GM23338 (cell line): ENCODE measurements at regions not wholly inside any gene's neighbourhood (a gene's known extent, or its start where the extent isn't known, plus 50 kb on each side); places are given as distances from the start of the nearest gene placed in this dataset.

ENCODE experiments used
- ATAC-seq: fragments of 200-7000 bp; cut with Tn5 transposase; 3 replicates; pipeline ENCODE4 v1.9.1; 2020
- DNase-seq: peaks from one replicate; pipeline ENCODE4 v3.0.0-alpha.2; 2015; ENCODE audit warnings: low spot score
- H2AFZ ChIP-seq: fragments of 200-600 bp; sonication (generic); 2 replicates; pipeline ENCODE4 v1.8.0; 2016; ENCODE audit warnings: antibody characterized with exemption, mild to moderate bottlenecking, moderate library complexity
- H3F3A ChIP-seq: fragments of 200-600 bp; sonication (generic); replicated peaks from 2 replicates; pipeline ENCODE4 v1.8.0; 2017; ENCODE audit warnings: antibody characterized with exemption, mixed run types, low read depth
- H3K27ac ChIP-seq: fragments of 200-600 bp; sonication (generic); 2 replicates; pipeline ENCODE4 v1.6.1; 2016; ENCODE audit warnings: low read depth
- H3K27me3 ChIP-seq: fragments of 200-600 bp; sonication (generic); 2 replicates; pipeline ENCODE4 v1.8.0; 2016; ENCODE audit warnings: mild to moderate bottlenecking, mixed run types, moderate library complexity; ENCODE audit not compliant: insufficient read depth
- H3K36me3 ChIP-seq: fragments of 200-600 bp; sonication (generic); 2 replicates; pipeline ENCODE4 v1.8.0; 2016; ENCODE audit warnings: mild to moderate bottlenecking; ENCODE audit not compliant: insufficient read depth
- H3K4me1 ChIP-seq: fragments of 200-600 bp; sonication (generic); 2 replicates; pipeline ENCODE4 v1.8.0; 2016; ENCODE audit warnings: mild to moderate bottlenecking, moderate library complexity; ENCODE audit not compliant: insufficient read depth
- H3K4me2 ChIP-seq: fragments of 200-600 bp; sonication (generic); 2 replicates; pipeline ENCODE4 v1.7.1; 2017; ENCODE audit warnings: mixed run types
- H3K4me3 ChIP-seq: fragments of 200-600 bp; sonication (generic); 2 replicates; pipeline ENCODE4 v1.6.1; 2016; ENCODE audit warnings: mixed run types
- H3K79me2 ChIP-seq: fragments of 200-600 bp; sonication (generic); replicated peaks from 2 replicates; pipeline ENCODE4 v1.8.0; 2017; ENCODE audit warnings: mild to moderate bottlenecking; ENCODE audit not compliant: insufficient read depth
- H3K9me2 ChIP-seq: fragments of 200-600 bp; sonication (generic); 2 replicates; pipeline ENCODE4 v1.8.0; 2017; ENCODE audit not compliant: insufficient read depth
- H4K20me1 ChIP-seq: fragments of 200-600 bp; sonication (generic); replicated peaks from 2 replicates; pipeline ENCODE4 v1.8.0; 2017; ENCODE audit warnings: mild to moderate bottlenecking; ENCODE audit not compliant: insufficient read depth
- H3K27ac Mint-ChIP-seq: 2 replicates; pipeline ENCODE4 v1.8.0; 2020; ENCODE audit warnings: inconsistent platforms, mild to moderate bottlenecking, moderate library complexity, mixed read lengths
- H3K27me3 Mint-ChIP-seq: 3 replicates; pipeline ENCODE4 v1.8.0; 2022; ENCODE audit warnings: low read depth, mild to moderate bottlenecking, moderate library complexity, mixed read lengths, inconsistent platforms; ENCODE audit not compliant: insufficient read depth, poor library complexity
- H3K36me3 Mint-ChIP-seq: 3 replicates; pipeline ENCODE4 v1.8.0; 2021; ENCODE audit warnings: low read depth, mild to moderate bottlenecking, inconsistent platforms, moderate library complexity, mixed read lengths
- H3K4me1 Mint-ChIP-seq: 3 replicates; pipeline ENCODE4 v1.8.0; 2020; ENCODE audit warnings: mild to moderate bottlenecking, inconsistent platforms, mixed read lengths
- H3K4me3 Mint-ChIP-seq: 3 replicates; pipeline ENCODE4 v1.8.0; 2021; ENCODE audit warnings: moderate library complexity, mild to moderate bottlenecking, inconsistent platforms, mixed read lengths
- H3K9me3 Mint-ChIP-seq: 3 replicates; pipeline ENCODE4 v1.8.0; 2020; ENCODE audit warnings: moderate library complexity, mild to moderate bottlenecking, inconsistent platforms, mixed read lengths
- EZH2 ChIP-seq: fragments of 200-600 bp; sonication (generic); IDR thresholded peaks from one replicate; pipeline ENCODE4 v1.8.0; 2017; ENCODE audit warnings: antibody characterized with exemption, mild to moderate bottlenecking, low read depth; ENCODE audit not compliant: unreplicated experiment
- EZH2phosphoT487 ChIP-seq: fragments of 200-600 bp; sonication (generic); IDR thresholded peaks from one replicate; pipeline ENCODE4 v1.8.1; 2018; ENCODE audit warnings: antibody characterized with exemption; ENCODE audit not compliant: unreplicated experiment
- JUNB ChIP-seq: IDR thresholded peaks from one replicate; pipeline ENCODE4 v1.6.1; 2016; ENCODE audit warnings: antibody characterized with exemption; ENCODE audit not compliant: unreplicated experiment
- NANOG ChIP-seq: IDR thresholded peaks from 2 replicates; pipeline ENCODE4 v1.6.1; 2016; ENCODE audit warnings: antibody characterized with exemption, borderline replicate concordance
- POLR2AphosphoS5 ChIP-seq: IDR thresholded peaks from 2 replicates; pipeline ENCODE4 v1.6.1; 2016; ENCODE audit warnings: antibody characterized with exemption, low read depth
- STAT1 ChIP-seq: IDR thresholded peaks from one replicate; pipeline ENCODE4 v1.6.1; 2016; ENCODE audit warnings: antibody characterized with exemption; ENCODE audit not compliant: unreplicated experiment
- ZNF114 ChIP-seq: fragments of 250-450 bp; sonication (Bioruptor Pico); IDR thresholded peaks from 2 replicates; pipeline ENCODE4 v1.5.0; 2020; ENCODE audit warnings: mild to moderate bottlenecking, moderate library complexity
- ZNF331 ChIP-seq: fragments of 250-450 bp; sonication (Bioruptor Pico); IDR thresholded peaks from 2 replicates; pipeline ENCODE4 v1.5.0; 2020; ENCODE audit warnings: low read depth, mild to moderate bottlenecking, moderate library complexity
- TF ChIP-seq, protein P1 (sequence below): IDR thresholded peaks from 2 replicates; pipeline ENCODE4 v1.6.1; 2016; ENCODE audit warnings: antibody characterized with exemption
- TF ChIP-seq, protein P2 (sequence below), 2 experiments: fragments of 200-600 bp in 1 of 2; sonication (generic) in 1 of 2; conservative IDR thresholded peaks; 2 replicates each; pipeline versions ENCODE4 v1.5.1 to v1.6.1; 2016 to 2017; ENCODE audit warnings: antibody characterized with exemption in 2 of 2, low read depth in 2 of 2, mild to moderate bottlenecking in 2 of 2, moderate library complexity in 1 of 2
- TF ChIP-seq, protein P3 (sequence below): fragments of 250-450 bp; sonication (Bioruptor Pico); IDR thresholded peaks from 2 replicates; pipeline ENCODE4 v1.5.0; 2020; ENCODE audit warnings: mild to moderate bottlenecking, moderate library complexity

DNA sequence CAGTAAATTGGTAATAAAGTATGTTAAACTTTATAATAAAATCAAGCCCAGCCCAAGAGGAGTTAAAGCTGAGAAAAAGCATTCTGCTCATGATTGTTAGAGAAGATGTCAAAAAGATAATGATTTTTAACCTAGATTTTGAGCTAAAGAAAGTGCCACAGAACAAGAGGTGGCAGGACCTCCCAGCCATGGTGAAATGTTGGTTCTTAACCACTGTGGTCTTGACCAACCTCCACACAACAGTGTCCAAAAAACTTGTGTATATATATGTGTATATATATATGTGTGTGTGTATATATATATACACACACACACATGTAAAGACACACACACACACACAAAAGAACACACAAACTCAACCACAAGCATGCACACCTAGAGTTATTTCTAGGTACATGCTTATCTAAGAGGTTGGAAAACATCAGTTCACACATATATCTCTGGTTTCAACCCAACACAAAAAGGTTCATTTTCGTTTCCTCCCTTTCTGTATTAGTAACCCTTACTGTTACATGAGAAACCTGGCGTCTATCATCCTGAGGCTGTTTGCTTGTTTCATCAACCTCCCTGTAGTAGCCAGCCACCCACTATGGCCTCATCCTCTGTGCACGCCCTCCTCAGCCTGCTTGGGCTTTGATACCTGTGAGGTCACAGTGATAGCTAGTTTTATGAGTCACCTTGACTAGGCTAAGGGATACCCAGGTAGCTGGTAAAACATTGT, 631.8 kb upstream of the ID2 start (continued):
- TF ChIP-seq, protein P1, sequence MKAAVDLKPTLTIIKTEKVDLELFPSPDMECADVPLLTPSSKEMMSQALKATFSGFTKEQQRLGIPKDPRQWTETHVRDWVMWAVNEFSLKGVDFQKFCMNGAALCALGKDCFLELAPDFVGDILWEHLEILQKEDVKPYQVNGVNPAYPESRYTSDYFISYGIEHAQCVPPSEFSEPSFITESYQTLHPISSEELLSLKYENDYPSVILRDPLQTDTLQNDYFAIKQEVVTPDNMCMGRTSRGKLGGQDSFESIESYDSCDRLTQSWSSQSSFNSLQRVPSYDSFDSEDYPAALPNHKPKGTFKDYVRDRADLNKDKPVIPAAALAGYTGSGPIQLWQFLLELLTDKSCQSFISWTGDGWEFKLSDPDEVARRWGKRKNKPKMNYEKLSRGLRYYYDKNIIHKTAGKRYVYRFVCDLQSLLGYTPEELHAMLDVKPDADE = no peak
- TF ChIP-seq NANOG (no peak), ZNF114 (CRISPR knock-in tag) (no peak), EZH2 (no peak)

DNA sequence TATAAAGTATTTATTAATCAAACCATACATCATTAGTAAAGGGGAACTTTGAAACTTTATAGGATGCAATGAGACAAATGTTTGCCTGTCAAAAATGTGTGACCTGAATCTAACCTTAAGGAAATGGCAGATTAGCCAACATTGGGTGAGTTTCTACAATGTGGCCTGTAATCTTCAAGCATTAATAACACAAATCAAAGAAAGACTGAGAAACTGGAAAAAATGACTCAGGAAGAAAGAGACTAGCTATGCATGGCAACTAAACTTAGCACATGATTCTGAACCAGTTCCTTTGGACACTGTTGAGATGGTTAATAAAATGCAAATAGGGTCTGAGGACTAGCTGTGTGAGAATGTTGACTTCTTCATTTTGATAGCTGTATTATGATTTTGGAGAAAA, 628.6 kb upstream of the ID2 start:
- Histone ChIP-seq H3K27ac (no peak overlapping the region), H3K79me2 (no peaks in the 10 kb centered on the region), H4K20me1 (no peaks in the 10 kb centered on the region), H3K4me3 (no peak overlapping the region), H2AFZ (no peak overlapping the region), H3K9me2 (peaks cover 3% of the 10 kb centered on the region; the same call in 1 of the 2 replicates), H3K36me3 (no peaks in the 10 kb centered on the region), H3K4me2 (no peak overlapping the region), H3F3A (no peaks in the 10 kb centered on the region), H3K27me3 (no peaks in the 10 kb centered on the region), H3K4me1 (no peaks in the 10 kb centered on the region)
- no peak overlapping the region for H3K4me3 Mint-ChIP-seq
- H3K27me3 Mint-ChIP-seq = no peaks in the 10 kb centered on the region
- H3K36me3 Mint-ChIP-seq = peaks cover 10% of the 10 kb centered on the region; the same call in 2 of the 3 replicates
- no peak for DNase-seq
- H3K9me3 Mint-ChIP-seq = peaks cover 13% of the 10 kb centered on the region; the same call in 2 of the 3 replicates
- ATAC-seq = no peak
- no peaks in the 10 kb centered on the region; the same call in 2 of the 3 replicates for H3K4me1 Mint-ChIP-seq
- H3K27ac Mint-ChIP-seq = no peak overlapping the region
- TF ChIP-seq, protein P2, sequence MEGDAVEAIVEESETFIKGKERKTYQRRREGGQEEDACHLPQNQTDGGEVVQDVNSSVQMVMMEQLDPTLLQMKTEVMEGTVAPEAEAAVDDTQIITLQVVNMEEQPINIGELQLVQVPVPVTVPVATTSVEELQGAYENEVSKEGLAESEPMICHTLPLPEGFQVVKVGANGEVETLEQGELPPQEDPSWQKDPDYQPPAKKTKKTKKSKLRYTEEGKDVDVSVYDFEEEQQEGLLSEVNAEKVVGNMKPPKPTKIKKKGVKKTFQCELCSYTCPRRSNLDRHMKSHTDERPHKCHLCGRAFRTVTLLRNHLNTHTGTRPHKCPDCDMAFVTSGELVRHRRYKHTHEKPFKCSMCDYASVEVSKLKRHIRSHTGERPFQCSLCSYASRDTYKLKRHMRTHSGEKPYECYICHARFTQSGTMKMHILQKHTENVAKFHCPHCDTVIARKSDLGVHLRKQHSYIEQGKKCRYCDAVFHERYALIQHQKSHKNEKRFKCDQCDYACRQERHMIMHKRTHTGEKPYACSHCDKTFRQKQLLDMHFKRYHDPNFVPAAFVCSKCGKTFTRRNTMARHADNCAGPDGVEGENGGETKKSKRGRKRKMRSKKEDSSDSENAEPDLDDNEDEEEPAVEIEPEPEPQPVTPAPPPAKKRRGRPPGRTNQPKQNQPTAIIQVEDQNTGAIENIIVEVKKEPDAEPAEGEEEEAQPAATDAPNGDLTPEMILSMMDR (conservative IDR thresholded peaks at IDR 0.05; ENCODE audit: low read depth in 2 of 2) = no peak
- TF ChIP-seq, protein P1 = no peak
- TF ChIP-seq NANOG = no peak
- no peak for TF ChIP-seq ZNF331
- no peak for TF ChIP-seq EZH2phosphoT487
- no peak for TF ChIP-seq JUNB
- TF ChIP-seq POLR2AphosphoS5 = no peak
- no peak for TF ChIP-seq STAT1
- TF ChIP-seq, protein P3, sequence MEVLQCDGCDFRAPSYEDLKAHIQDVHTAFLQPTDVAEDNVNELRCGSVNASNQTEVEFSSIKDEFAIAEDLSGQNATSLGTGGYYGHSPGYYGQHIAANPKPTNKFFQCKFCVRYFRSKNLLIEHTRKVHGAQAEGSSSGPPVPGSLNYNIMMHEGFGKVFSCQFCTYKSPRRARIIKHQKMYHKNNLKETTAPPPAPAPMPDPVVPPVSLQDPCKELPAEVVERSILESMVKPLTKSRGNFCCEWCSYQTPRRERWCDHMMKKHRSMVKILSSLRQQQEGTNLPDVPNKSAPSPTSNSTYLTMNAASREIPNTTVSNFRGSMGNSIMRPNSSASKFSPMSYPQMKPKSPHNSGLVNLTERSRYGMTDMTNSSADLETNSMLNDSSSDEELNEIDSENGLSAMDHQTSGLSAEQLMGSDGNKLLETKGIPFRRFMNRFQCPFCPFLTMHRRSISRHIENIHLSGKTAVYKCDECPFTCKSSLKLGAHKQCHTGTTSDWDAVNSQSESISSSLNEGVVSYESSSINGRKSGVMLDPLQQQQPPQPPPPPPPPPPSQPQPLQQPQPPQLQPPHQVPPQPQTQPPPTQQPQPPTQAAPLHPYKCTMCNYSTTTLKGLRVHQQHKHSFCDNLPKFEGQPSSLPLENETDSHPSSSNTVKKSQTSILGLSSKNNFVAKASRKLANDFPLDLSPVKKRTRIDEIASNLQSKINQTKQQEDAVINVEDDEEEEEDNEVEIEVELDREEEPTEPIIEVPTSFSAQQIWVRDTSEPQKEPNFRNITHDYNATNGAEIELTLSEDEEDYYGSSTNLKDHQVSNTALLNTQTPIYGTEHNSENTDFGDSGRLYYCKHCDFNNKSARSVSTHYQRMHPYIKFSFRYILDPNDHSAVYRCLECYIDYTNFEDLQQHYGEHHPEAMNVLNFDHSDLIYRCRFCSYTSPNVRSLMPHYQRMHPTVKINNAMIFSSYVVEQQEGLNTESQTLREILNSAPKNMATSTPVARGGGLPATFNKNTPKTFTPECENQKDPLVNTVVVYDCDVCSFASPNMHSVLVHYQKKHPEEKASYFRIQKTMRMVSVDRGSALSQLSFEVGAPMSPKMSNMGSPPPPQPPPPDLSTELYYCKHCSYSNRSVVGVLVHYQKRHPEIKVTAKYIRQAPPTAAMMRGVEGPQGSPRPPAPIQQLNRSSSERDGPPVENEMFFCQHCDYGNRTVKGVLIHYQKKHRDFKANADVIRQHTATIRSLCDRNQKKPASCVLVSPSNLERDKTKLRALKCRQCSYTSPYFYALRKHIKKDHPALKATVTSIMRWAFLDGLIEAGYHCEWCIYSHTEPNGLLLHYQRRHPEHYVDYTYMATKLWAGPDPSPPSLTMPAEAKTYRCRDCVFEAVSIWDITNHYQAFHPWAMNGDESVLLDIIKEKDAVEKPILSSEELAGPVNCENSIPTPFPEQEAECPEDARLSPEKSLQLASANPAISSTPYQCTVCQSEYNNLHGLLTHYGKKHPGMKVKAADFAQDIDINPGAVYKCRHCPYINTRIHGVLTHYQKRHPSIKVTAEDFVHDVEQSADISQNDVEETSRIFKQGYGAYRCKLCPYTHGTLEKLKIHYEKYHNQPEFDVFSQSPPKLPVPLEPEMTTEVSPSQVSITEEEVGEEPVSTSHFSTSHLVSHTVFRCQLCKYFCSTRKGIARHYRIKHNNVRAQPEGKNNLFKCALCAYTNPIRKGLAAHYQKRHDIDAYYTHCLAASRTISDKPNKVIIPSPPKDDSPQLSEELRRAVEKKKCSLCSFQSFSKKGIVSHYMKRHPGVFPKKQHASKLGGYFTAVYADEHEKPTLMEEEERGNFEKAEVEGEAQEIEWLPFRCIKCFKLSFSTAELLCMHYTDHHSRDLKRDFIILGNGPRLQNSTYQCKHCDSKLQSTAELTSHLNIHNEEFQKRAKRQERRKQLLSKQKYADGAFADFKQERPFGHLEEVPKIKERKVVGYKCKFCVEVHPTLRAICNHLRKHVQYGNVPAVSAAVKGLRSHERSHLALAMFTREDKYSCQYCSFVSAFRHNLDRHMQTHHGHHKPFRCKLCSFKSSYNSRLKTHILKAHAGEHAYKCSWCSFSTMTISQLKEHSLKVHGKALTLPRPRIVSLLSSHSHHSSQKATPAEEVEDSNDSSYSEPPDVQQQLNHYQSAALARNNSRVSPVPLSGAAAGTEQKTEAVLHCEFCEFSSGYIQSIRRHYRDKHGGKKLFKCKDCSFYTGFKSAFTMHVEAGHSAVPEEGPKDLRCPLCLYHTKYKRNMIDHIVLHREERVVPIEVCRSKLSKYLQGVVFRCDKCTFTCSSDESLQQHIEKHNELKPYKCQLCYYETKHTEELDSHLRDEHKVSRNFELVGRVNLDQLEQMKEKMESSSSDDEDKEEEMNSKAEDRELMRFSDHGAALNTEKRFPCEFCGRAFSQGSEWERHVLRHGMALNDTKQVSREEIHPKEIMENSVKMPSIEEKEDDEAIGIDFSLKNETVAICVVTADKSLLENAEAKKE (CRISPR knock-in tag) = no peak
